Panc1 (cell line): ENCODE measurements at regions not wholly inside any gene's neighbourhood (a gene's known extent, or its start where the extent isn't known, plus 50 kb on each side); places are given as distances from the start of the nearest gene placed in this dataset.

ENCODE experiments used
- ATAC-seq: fragments of 200-7000 bp; cut with Tn5 transposase; 2 replicates; pipeline ENCODE4 v1.9.1; 2020; ENCODE audit warnings: mild to moderate bottlenecking, moderate library complexity
- BruUV-seq: library from RNA; stranded (reverse); fragments of 400-500 nt; replicated peaks from 2 replicates; lab custom pipeline; 2021; lab: Mats Ljungman, UMichigan
- CTCF ChIA-PET: fragments of 300-600 bp; sonication (Branson Sonifier 250); formaldehyde crosslinking; loops from one replicate; lab custom pipeline; 2022; ENCODE audit warnings: antibody characterized with exemption; lab: Charles Lee
- POLR2A ChIA-PET: fragments of 300-600 bp; sonication (Branson Sonifier 250); formaldehyde crosslinking; loops from one replicate; lab custom pipeline; 2022; ENCODE audit warnings: antibody characterized with exemption; lab: Charles Lee
- DNase-seq: peaks from one replicate; pipeline ENCODE4 v3.0.0-alpha.2; 2010; ENCODE audit warnings: low read depth, low spot score
- H3K27ac ChIP-seq: 2 replicates; pipeline ENCODE4 v1.5.1; 2011; ENCODE audit warnings: mild to moderate bottlenecking, low read length, inconsistent platforms
- H3K27me3 ChIP-seq: fragments of 200-500 bp; sonication (Bioruptor generic); 2 replicates; pipeline ENCODE4 v1.6.0; 2014; ENCODE audit warnings: low read length, inconsistent platforms; ENCODE audit not compliant: control insufficient read depth, insufficient read depth
- H3K36me3 ChIP-seq: fragments of 200-500 bp; sonication (Bioruptor generic); 2 replicates; pipeline ENCODE4 v1.5.1; 2014; ENCODE audit warnings: inconsistent platforms, mild to moderate bottlenecking, low read length, moderate library complexity; ENCODE audit not compliant: control insufficient read depth, insufficient read depth
- H3K4me1 ChIP-seq: 2 replicates; pipeline ENCODE4 v1.5.1; 2011; ENCODE audit warnings: inconsistent platforms, mild to moderate bottlenecking, low read length, moderate library complexity; ENCODE audit not compliant: control insufficient read depth, insufficient read depth
- H3K4me3 ChIP-seq, 2 experiments: 2 replicates each; pipeline ENCODE4 v1.5.1; 2011 to 2012; ENCODE audit warnings: low read depth in 2 of 2, low read length in 2 of 2, mild to moderate bottlenecking in 2 of 2, inconsistent platforms in 1 of 2, moderate library complexity in 1 of 2
- H3K9me3 ChIP-seq: fragments of 200-500 bp; sonication (Bioruptor generic); 2 replicates; pipeline ENCODE4 v1.5.1; 2014; ENCODE audit warnings: low read depth, mild to moderate bottlenecking, inconsistent platforms, low read length, moderate library complexity; ENCODE audit not compliant: control insufficient read depth, insufficient read depth
- CTCF ChIP-seq: fragments of 450-650 bp; IDR thresholded peaks from 2 replicates; pipeline ENCODE4 v1.5.1; 2017; ENCODE audit warnings: mild to moderate bottlenecking
- POLR2AphosphoS5 ChIP-seq: IDR thresholded peaks from 2 replicates; pipeline ENCODE4 v1.6.1; 2012; ENCODE audit warnings: mild to moderate bottlenecking, low read depth, low read length, moderate library complexity
- REST ChIP-seq, 2 experiments: IDR thresholded peaks; 2 replicates each; pipeline ENCODE4 v1.6.1; 2011 to 2012; ENCODE audit warnings: low read depth in 2 of 2, control low read depth in 1 of 2, low read length in 1 of 2, mild to moderate bottlenecking in 1 of 2, moderate library complexity in 1 of 2; ENCODE audit not compliant: insufficient read depth in 1 of 2
- SIN3A ChIP-seq: IDR thresholded peaks from 2 replicates; pipeline ENCODE4 v1.6.1; 2012; ENCODE audit warnings: low read depth, mild to moderate bottlenecking, low read length, moderate library complexity, borderline replicate concordance; ENCODE audit not compliant: insufficient read depth
- TCF7L2 ChIP-seq: IDR thresholded peaks from 2 replicates; pipeline ENCODE4 v1.6.1; 2011; ENCODE audit warnings: mild to moderate bottlenecking, low read depth, low read length, inconsistent platforms
- in situ Hi-C: cut with HindIII; loops from 2 replicates; pipeline ENCODE4 v1.10.0; 2016; ENCODE audit warnings: low sequenced_read_pairs, low pct_unique_long_range_greater_than_20kb
- intact Hi-C: fragments of 100-400 bp; cut with micrococcal nuclease; formaldehyde crosslinking; loops from one replicate; pipeline ENCODE4 v1.10.0; 2022; ENCODE audit not compliant: unreplicated experiment

- H3K9me3 ChIP-seq = no peaks in the 10 kb centered on the region
- no peaks in the 10 kb centered on the region for H3K27me3 ChIP-seq
- intact Hi-C loops (no loop called here), in situ Hi-C loops (no loop called here)
- ChIA-PET POLR2A (no interaction called here), CTCF (no interaction called here)
- ATAC-seq (no peak), DNase-seq (no peak)
- no peak overlapping the region for H3K27ac ChIP-seq
- no TSS peak for BruUV-seq
- TF ChIP-seq SIN3A (no peak), POLR2AphosphoS5 (no peak), TCF7L2 (no peak), REST (IDR thresholded peaks at IDR 0.05; ENCODE audit: insufficient read depth in 1 of 2, low read depth in 2 of 2, low read length in 1 of 2) (no peak), CTCF (no peak)
- H3K4me1 ChIP-seq = no peaks in the 10 kb centered on the region
- H3K36me3 ChIP-seq = no peaks in the 10 kb centered on the region
- H3K4me3 ChIP-seq = no peak overlapping the region
Measured at GRCh38 chr18:78561757-78562510, 417.7 kb upstream of the SALL3 start.

- H3K4me3 ChIP-seq = no peak overlapping the region
- CTCF ChIA-PET = no interaction called here
- no peaks in the 10 kb centered on the region for H3K36me3 ChIP-seq
- POLR2A ChIA-PET = no interaction called here
- H3K4me1 ChIP-seq = no peaks in the 10 kb centered on the region
- no peak overlapping the region for H3K27ac ChIP-seq
- in situ Hi-C loops = no loop called here
- DNase-seq (no peak), ATAC-seq (no peak)
- TF ChIP-seq TCF7L2 = no peak
- no peak for TF ChIP-seq CTCF
- TF ChIP-seq POLR2AphosphoS5 = no peak
- no peak for TF ChIP-seq REST (IDR thresholded peaks at IDR 0.05; ENCODE audit: insufficient read depth in 1 of 2, low read depth in 2 of 2, low read length in 1 of 2)
- no peak for TF ChIP-seq SIN3A
- no peaks in the 10 kb centered on the region for H3K27me3 ChIP-seq
- no peaks in the 10 kb centered on the region for H3K9me3 ChIP-seq
- intact Hi-C loops = no loop called here
- BruUV-seq = no TSS peak
Measured at GRCh38 chr18:78562531-78562961, 417.1 kb upstream of the SALL3 start.
